Ectodermal cell (in vitro differentiated cells): ENCODE measurements at regions not wholly inside any gene's neighbourhood (a gene's known extent, or its start where the extent isn't known, plus 50 kb on each side); places are given as distances from the start of the nearest gene placed in this dataset.

Experiments
- H3K27ac ChIP-seq: 2 replicates; pipeline ENCODE4 v1.7.0; 2013; ENCODE audit warnings: mild to moderate bottlenecking, low read depth, low read length; ENCODE audit not compliant: insufficient read depth, poor library complexity, severe bottlenecking
- H3K27me3 ChIP-seq: 2 replicates; pipeline ENCODE4 v1.7.0; 2013; ENCODE audit warnings: mild to moderate bottlenecking, low read length; ENCODE audit not compliant: insufficient read depth, control insufficient read depth, poor library complexity, severe bottlenecking
- H3K36me3 ChIP-seq: one replicate; pipeline ENCODE4 v1.7.0; 2013; ENCODE audit warnings: low read length; ENCODE audit not compliant: control insufficient read depth, insufficient read depth
- H3K4me1 ChIP-seq: one replicate; pipeline ENCODE4 v1.7.0; 2013; ENCODE audit warnings: low read length; ENCODE audit not compliant: control insufficient read depth, insufficient read depth
- H3K4me3 ChIP-seq: 2 replicates; pipeline ENCODE4 v1.7.0; 2013; ENCODE audit warnings: low read depth, low read length, control low read depth; ENCODE audit not compliant: insufficient read depth
- H3K9me3 ChIP-seq: 2 replicates; pipeline ENCODE4 v1.7.0; 2013; ENCODE audit warnings: mild to moderate bottlenecking, low read length, moderate library complexity; ENCODE audit not compliant: control insufficient read depth
- WGBS, 2 experiments: methylation state at CpG; one replicate each; pipeline ENCODE4 v1.1.7; 2013; ENCODE audit warnings: missing lambda C conversion rate in 2 of 2; 5-methylcytosine and 5-hydroxymethylcytosine counted together

DNA sequence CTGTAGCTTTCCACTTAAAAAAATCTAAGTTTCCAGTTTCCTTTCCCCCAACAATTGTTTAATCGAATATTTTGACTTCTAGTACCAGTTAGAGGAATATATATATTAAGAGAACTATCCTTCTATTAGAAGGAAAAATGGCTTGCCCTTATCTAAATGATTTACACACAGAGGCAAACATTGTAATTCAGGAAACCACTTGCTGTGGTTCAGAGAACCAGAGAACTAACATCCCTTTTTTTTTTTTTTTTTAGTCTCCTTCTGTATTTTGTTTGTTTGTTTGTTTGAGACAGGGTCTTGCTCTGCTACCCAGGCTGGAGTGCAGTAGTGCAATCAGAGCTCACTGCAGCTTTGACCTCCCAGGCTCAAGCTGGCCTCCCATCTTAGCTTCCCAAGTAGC is 746.6 kb downstream of the VRK1 start:
- no CpG with 5 or more reads among the region's 1 CpG for WGBS, 2 experiments
- Histone ChIP-seq H3K27ac (no peak overlapping the region), H3K4me3 (no peak overlapping the region), H3K36me3 (no peaks in the 10 kb centered on the region), H3K27me3 (no peaks in the 10 kb centered on the region), H3K4me1 (no peaks in the 10 kb centered on the region), H3K9me3 (no peaks in the 10 kb centered on the region)

DNA sequence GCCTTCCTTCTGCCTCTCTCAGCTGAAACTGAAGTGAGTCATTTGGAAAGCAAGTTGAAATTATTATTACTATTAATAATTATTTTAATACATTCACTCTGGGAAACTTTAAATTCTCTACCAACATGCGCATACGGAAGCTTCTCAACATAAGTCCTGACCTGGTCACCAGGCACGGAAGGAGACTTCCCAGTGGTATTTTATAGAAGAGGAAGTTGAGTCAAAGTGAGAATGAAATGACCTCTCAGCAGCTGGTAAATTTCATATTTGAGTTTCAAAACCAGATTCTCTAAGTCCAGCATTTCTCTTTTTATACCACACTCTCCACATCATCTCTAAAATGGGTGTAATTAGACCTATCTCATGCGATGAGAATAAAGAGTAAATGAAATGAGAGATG is 747.4 kb downstream of the VRK1 start:
- Histone ChIP-seq H3K9me3 (no peaks in the 10 kb centered on the region), H3K4me3 (no peak overlapping the region), H3K36me3 (no peaks in the 10 kb centered on the region), H3K27me3 (no peaks in the 10 kb centered on the region), H3K27ac (no peak overlapping the region), H3K4me1 (no peaks in the 10 kb centered on the region)
- 98 to 100% methylated on average over 3 to 4 of the region's 4 CpGs for WGBS, 2 experiments

DNA sequence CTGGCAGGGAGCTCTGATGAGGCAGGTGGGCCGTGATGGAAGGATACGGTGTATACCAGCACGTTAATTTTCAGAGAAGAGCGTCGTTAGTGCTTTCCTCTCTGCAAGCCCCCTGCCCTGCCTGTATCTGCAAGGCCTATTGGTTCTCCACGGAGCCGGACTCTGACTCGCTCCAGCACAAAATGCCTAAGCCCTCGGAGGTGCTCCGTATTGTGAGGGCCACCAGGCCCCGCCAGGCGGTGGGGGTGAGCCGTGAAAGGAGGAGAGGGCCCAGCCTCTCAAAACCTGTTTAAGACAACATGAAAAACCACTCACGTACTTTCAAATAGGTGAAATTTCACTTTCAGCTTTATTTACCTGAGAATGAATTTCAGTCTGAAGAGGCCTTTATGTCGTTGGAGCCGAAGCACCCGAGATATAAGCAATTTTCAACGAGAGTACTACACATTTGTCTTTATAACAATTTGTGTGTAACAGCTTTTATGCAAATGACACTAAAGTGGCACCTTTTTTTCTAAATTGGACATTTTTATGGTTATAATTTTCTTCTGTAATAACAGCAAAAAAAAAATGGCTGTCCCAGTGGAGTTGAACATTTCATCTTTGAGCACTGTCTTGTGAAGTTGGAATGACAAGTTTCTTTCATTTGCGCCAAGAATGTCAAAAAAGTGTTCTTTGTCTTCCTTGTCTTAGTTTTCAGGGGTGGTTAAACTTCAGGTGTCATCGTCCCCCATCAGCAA is 749.5 kb downstream of the VRK1 start:
- no peaks in the 10 kb centered on the region for H3K36me3 ChIP-seq
- no peaks in the 10 kb centered on the region for H3K4me1 ChIP-seq
- H3K27me3 ChIP-seq = no peaks in the 10 kb centered on the region
- H3K9me3 ChIP-seq = no peaks in the 10 kb centered on the region
- WGBS, 2 experiments = 96% methylated on average over 17 to 20 of the region's 20 CpGs
- no peak overlapping the region for H3K27ac ChIP-seq
- no peak overlapping the region for H3K4me3 ChIP-seq

DNA sequence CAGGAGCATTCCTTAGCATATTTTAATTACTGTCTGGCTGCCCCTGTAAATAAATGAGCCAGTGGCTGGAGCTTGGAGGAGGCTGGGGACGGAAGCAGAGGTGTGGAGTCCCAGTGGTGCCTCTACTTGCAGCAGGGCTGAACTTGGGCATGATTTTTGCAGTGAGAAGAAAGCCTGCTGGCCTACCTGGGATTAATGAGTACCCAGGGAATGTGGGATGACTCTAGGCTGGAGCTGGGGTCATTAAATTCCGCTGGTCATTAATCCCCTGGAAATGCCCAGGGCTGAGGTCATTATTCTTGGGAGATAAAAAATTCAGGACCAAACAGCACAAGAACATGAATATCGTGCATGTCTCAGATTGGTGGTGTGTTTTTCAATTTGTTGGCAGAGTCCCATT is 753.3 kb downstream of the VRK1 start:
- Histone ChIP-seq H3K9me3 (no peaks in the 10 kb centered on the region), H3K36me3 (no peaks in the 10 kb centered on the region), H3K4me1 (no peaks in the 10 kb centered on the region), H3K4me3 (no peak overlapping the region), H3K27ac (no peak overlapping the region), H3K27me3 (no peaks in the 10 kb centered on the region)
- WGBS, 2 experiments = 91 to 94% methylated on average over 3 of the region's 3 CpGs

DNA sequence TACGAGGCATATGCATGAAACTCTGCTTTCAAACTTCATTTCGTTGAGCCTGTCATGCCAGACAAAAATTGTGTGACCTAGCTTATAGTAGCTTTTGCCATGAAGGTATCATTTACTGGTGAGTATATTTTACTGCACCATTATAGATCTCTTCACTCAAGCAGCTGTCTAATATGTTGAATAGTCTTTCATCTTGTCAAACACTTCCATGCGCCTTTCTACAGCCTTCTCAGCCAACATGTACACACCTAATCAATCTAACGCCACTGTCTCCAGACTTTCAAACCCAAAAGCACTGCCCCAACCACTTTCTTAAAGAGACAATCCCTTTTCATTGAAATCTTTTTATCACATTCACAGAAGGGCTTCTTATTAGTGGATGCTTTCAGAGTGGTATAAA is 757.4 kb downstream of the VRK1 start:
- 90 to 92% methylated on average over 4 of the region's 4 CpGs for WGBS, 2 experiments
- Histone ChIP-seq H3K4me3 (no peak overlapping the region), H3K4me1 (no peaks in the 10 kb centered on the region), H3K36me3 (no peaks in the 10 kb centered on the region), H3K27me3 (no peaks in the 10 kb centered on the region), H3K27ac (no peak overlapping the region), H3K9me3 (no peaks in the 10 kb centered on the region)

DNA sequence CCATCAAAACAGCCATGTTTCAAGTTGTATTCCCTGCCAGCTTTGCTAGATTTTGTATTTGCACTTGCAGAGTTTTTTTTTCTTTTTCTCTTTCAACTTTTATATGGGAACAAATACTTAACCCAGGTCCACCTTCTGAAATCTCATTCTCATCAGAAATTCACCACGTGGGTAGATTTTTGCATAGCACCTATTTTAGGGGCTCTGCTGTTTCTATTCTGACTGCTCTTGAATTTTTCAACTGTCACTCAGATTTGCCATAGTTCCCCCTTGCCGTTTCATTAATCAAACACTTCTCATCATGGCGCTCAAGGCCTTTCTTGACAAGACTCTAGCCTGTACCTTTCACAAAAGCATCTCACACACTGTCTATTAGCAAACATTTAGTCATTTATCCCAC is 767.2 kb downstream of the VRK1 start:
- H3K27ac ChIP-seq = no peak overlapping the region
- no peaks in the 10 kb centered on the region for H3K9me3 ChIP-seq
- H3K36me3 ChIP-seq = no peaks in the 10 kb centered on the region
- no peaks in the 10 kb centered on the region for H3K4me1 ChIP-seq
- no peak overlapping the region for H3K4me3 ChIP-seq
- no peaks in the 10 kb centered on the region for H3K27me3 ChIP-seq
- 92% methylated on average over 3 of the region's 3 CpGs for WGBS, 2 experiments

DNA sequence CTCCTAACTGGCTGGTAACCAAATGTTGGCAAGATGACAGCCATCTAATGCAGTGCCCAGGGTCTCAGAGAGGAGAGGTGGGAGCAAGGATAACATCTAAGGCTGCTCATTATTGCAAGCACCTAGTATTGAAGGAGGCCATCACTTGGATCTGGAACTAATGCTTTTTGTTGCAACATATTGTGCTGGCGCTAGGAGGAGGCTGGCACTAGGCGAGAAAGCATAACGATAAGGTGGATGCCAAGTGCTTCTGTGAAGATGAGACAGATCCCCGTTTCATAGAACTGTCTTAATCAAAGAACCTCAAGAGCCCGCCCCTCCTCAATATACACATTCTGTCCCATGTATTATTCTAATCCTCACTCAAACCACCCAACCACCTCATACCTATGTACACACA is 774.0 kb downstream of the VRK1 start:
- H3K27me3 ChIP-seq = no peaks in the 10 kb centered on the region
- 92 to 94% methylated on average over 5 of the region's 5 CpGs for WGBS, 2 experiments
- H3K4me1 ChIP-seq = peaks cover 4% of the 10 kb centered on the region
- H3K36me3 ChIP-seq = no peaks in the 10 kb centered on the region
- H3K9me3 ChIP-seq = no peaks in the 10 kb centered on the region
- no peak overlapping the region for H3K27ac ChIP-seq
- no peak overlapping the region for H3K4me3 ChIP-seq

DNA sequence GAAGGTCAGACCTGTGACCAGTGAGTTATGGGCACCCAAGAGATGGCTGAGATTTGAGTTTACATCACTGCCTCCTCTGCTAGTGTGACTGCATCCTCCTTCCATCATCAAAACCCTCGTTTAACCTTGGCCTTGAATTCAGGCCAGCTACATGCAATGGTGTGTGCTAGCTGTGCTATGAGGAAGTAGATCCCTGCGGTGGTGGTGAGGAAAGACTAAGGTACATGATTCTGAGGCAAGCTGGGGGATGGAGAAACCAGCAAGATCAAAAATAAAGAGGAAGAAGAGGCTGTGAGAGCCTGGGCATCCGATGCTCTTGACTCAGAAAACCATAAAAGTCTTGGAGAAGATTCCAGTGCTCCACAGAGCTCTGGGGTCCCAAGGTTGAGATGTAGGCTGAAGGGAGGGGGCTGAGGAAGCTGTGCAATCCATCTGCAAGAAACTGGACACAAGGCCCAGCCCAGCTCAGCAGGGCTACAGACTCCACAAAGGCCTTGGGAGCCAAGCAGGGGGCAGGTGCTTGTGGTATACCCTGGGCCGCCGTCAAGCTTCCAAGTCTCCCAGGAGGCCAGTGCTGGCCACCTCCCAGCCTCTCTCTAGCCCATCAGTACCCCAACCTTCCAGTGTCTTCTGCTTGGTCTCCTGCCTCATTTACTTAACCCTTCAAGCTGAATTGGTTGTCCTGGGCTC is 774.8 kb downstream of the VRK1 start:
- H3K27ac ChIP-seq = no peak overlapping the region
- H3K27me3 ChIP-seq = no peaks in the 10 kb centered on the region
- H3K4me3 ChIP-seq = no peak overlapping the region
- no peaks in the 10 kb centered on the region for H3K36me3 ChIP-seq
- peaks cover 4% of the 10 kb centered on the region for H3K4me1 ChIP-seq
- H3K9me3 ChIP-seq = no peaks in the 10 kb centered on the region
- 91% methylated on average over 5 of the region's 5 CpGs for WGBS, 2 experiments

DNA sequence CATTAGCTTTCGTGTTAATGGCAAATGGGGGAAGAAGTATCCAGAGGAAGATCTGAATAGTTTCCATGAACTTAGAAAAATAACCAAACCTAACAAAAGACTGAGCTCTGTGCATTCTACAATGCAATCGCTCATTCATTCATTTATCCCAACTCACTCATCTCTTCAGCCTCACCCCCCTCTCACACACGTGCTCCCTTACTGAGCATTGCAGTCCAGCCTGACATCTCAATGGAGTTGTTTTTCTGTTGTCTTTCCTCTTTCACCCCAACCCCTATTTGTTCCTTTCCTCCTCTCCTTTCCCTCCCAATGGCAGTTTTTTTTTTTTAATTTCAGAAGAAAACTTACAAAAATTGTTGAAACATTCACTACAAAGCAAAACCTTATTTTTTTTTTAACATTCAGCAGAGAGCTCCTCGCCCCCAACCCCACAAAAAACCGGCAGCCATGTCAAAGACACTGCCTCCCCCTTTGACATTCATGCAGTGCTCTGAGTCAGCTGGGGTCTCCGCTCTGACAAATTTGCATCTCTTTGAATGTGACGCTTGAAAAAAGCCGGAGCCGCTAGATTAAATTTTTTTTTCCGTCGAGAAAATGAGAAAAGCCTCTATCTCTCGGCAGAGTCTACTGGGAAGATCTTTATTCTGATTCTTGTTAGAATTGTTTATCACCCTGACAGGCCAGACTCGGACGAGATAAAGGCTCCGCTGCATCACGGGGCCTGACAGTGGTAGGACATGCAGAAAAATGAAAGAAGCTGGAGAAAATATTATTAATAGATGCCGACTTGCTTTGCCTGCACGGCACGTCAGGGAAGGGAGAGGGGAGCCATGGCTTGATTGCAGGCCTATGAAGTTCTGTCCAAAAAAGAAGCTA is 775.6 kb downstream of the VRK1 start:
- no peak overlapping the region for H3K27ac ChIP-seq

DNA sequence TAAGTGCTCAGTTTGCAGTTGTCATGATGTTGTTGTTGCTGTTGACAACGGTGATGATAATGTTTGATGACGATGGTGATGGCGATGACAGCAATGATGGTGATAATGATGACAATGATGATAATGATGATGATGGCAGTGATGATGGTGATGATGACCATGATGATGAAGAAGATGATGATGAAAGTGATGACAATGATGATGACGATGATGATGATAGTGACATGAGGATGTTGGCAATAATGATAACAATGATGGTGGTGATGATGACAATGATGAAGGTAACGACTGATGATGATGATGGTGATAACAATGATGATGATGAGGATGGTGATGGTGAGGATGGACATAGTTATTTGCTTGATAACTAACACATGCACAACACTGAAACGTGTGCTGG is 778.5 kb downstream of the VRK1 start:
- no peaks in the 10 kb centered on the region for H3K9me3 ChIP-seq

More for the DNA sequence above, 775.6 kb downstream of the VRK1 start:
- no peaks in the 10 kb centered on the region for H3K9me3 ChIP-seq
- H3K36me3 ChIP-seq = no peaks in the 10 kb centered on the region
- no peaks in the 10 kb centered on the region for H3K27me3 ChIP-seq
- WGBS, 2 experiments = 43 to 49% methylated on average over 19 of the region's 19 CpGs
- peaks cover 4% of the 10 kb centered on the region for H3K4me1 ChIP-seq
- H3K4me3 ChIP-seq = no peak overlapping the region

More for the DNA sequence above, 778.5 kb downstream of the VRK1 start:
- WGBS, 2 experiments = 90 to 93% methylated on average over 6 of the region's 6 CpGs
- H3K36me3 ChIP-seq = no peaks in the 10 kb centered on the region
- H3K27ac ChIP-seq = no peak overlapping the region
- no peaks in the 10 kb centered on the region for H3K27me3 ChIP-seq
- H3K4me3 ChIP-seq = no peak overlapping the region
- peaks cover 4% of the 10 kb centered on the region for H3K4me1 ChIP-seq
